ENCODE measurements at regions not wholly inside any gene's neighbourhood (a gene's known extent, or its start where the extent isn't known, plus 50 kb on each side); places are given as distances from the start of the nearest gene placed in this dataset.

DNA sequence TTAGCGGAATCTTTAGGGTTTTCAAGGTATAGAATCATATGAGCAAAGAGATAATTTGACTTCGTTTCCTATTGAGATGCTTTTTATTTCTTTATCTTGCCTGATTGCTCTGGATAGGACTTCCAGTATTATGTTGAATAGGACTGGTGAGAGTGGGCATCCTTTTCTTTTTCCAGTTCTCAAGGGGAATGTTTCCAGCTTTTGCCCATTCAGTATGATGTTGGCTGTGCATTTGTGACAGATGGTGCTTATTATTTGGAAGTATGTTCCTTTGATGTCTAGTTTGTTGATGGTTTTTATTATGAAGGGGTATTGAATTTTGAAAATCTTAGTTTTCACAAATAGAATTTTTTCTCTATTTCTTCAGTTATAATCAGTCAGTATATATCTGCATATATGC lies 656.6 kb upstream of the MAP3K7 start:
- WGBS, 2 donors = 81 to 82% methylated on average over 2 of the region's 2 CpGs
- Histone ChIP-seq H3K27ac (no peak overlapping the region), H3K4me3 (replicated peaks in 1 of 3) (no peak overlapping the region), H3K9me3 (no peaks in the 10 kb centered on the region), H3K36me3 (no peaks in the 10 kb centered on the region), H3K4me1 (no peaks in the 10 kb centered on the region), H3K27me3 (no peaks in the 10 kb centered on the region)
- no peak for TF ChIP-seq POLR2A (IDR thresholded peaks at IDR 0.05)
- TF ChIP-seq, protein P1, sequence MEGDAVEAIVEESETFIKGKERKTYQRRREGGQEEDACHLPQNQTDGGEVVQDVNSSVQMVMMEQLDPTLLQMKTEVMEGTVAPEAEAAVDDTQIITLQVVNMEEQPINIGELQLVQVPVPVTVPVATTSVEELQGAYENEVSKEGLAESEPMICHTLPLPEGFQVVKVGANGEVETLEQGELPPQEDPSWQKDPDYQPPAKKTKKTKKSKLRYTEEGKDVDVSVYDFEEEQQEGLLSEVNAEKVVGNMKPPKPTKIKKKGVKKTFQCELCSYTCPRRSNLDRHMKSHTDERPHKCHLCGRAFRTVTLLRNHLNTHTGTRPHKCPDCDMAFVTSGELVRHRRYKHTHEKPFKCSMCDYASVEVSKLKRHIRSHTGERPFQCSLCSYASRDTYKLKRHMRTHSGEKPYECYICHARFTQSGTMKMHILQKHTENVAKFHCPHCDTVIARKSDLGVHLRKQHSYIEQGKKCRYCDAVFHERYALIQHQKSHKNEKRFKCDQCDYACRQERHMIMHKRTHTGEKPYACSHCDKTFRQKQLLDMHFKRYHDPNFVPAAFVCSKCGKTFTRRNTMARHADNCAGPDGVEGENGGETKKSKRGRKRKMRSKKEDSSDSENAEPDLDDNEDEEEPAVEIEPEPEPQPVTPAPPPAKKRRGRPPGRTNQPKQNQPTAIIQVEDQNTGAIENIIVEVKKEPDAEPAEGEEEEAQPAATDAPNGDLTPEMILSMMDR (IDR thresholded peaks at IDR 0.05) = no peak
- DNase-seq = no peak
- intact Hi-C loops (cut with DNase I) = no loop called here

GRCh38 chr6:91242614-91242949 lies 655.7 kb upstream of the MAP3K7 start:
- intact Hi-C loops (cut with DNase I) = no loop called here
- H3K9me3 ChIP-seq = no peaks in the 10 kb centered on the region
- no peak for DNase-seq
- H3K27me3 ChIP-seq = no peaks in the 10 kb centered on the region
- no peak overlapping the region for H3K4me3 ChIP-seq (replicated peaks in 1 of 3)
- WGBS, 2 donors = 85 to 86% methylated on average over 3 of the region's 3 CpGs
- TF ChIP-seq, protein P1 (IDR thresholded peaks at IDR 0.05) = no peak
- TF ChIP-seq POLR2A (IDR thresholded peaks at IDR 0.05) = no peak
- no peaks in the 10 kb centered on the region for H3K4me1 ChIP-seq
- H3K27ac ChIP-seq = no peak overlapping the region
- no peaks in the 10 kb centered on the region for H3K36me3 ChIP-seq

DNA sequence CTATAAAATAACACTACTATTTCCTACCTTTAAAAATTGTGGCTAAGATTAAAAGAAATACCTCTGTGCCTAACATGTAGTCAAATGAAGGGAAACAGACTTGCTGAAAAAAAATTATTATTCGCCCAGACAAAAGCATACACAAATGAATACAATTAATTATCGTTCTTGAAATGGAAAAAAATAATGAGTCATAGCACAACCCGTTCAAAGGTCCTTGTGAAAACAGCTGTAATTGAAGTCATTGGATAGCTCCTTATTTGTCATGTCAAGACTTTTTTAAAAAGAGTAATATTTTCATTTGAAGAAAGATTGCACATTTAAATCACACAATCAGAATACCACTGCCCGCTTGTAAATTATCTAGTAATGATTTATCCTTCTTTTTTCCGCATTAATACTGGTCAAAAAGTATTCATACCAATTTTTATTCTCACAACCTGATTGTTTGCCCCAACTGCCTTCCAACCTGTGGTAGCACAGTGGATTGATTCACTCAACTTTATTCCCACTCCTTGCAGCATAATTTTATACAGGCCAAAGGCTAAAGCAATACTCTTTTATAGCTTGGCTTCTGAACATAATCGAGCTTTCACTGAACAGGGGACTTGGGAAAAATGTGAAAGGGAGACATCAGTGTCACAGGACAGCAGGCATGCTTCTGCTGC lies 655.2 kb upstream of the MAP3K7 start:
- TF ChIP-seq, protein P1 (IDR thresholded peaks at IDR 0.05) = no peak
- no peak for TF ChIP-seq POLR2A (IDR thresholded peaks at IDR 0.05)
- WGBS, 2 donors = 74 to 81% methylated on average over 6 of the region's 6 CpGs
- Histone ChIP-seq H3K27me3 (no peaks in the 10 kb centered on the region), H3K27ac (no peak overlapping the region), H3K9me3 (no peaks in the 10 kb centered on the region), H3K36me3 (no peaks in the 10 kb centered on the region), H3K4me1 (no peaks in the 10 kb centered on the region), H3K4me3 (replicated peaks in 1 of 3) (no peak overlapping the region)
- DNase-seq = no peak
- intact Hi-C loops (cut with DNase I) = no loop called here

DNA sequence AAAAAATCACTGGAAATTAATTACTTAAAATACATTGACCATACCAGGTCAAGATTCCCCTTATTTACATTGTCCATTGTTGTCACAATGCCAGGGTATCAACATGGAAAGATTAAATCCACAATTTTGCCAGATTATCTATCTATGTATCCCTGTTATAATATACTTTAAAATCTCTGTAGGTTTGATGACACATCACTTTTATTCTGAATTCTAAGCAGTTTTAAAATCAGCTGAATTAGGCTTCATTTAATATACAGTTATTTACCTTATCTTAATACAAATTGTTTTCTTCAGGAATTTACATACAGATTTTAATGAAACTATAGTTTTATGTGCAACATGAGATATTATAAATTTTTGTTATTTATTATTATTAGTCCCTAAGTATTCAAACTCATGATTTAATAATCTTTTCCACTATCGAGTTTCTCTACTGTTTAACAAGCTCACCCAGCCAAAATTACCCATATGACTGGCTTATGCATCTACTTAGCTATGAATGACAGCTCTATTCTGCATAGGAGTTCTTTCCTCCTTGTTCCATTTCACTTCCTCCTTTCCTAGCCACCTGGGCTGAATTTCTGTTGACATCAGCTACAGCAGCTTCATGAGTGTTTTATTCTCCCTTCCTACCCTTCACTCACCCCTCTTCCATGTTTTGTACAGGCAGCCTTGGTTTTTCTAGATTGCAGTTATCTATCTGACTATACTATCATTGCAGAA lies 654.2 kb upstream of the MAP3K7 start:
- intact Hi-C loops (cut with DNase I) = no loop called here

More for the DNA sequence above, 654.2 kb upstream of the MAP3K7 start:
- Histone ChIP-seq H3K27me3 (no peaks in the 10 kb centered on the region), H3K4me1 (no peaks in the 10 kb centered on the region), H3K9me3 (no peaks in the 10 kb centered on the region), H3K4me3 (replicated peaks in 1 of 3) (no peak overlapping the region), H3K27ac (no peak overlapping the region), H3K36me3 (no peaks in the 10 kb centered on the region)
- DNase-seq = no peak
- 76 to 82% methylated on average over 1 of the region's 1 CpG for WGBS, 2 donors
- no peak for TF ChIP-seq POLR2A (IDR thresholded peaks at IDR 0.05)
- TF ChIP-seq, protein P1 (IDR thresholded peaks at IDR 0.05) = no peak

All from thyroid gland (tissue), 4 donors.